ENCODE measurements at regions not wholly inside any gene's neighbourhood (a gene's known extent, or its start where the extent isn't known, plus 50 kb on each side); places are given as distances from the start of the nearest gene placed in this dataset.

DNA sequence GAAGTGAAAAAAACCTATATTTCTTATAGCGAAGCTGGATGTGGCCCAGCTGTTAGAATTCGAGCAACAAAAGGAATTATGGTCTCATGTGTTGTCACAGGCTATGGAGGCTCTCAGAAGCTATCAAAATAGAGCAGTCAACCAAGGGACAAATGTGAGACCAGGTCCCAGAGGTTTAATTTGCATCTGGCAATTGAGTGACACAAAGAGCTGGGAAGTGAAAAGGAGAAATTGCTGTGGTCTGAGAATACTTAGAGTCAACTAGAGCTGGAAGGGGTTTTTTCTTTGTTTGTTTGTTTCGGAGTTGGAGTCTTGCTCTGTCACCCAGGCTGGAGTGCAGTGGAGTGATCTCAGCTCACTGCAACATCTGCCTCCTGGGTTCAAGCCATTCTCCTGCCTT is 61.3 kb upstream of the SMAD3 start:
- DNase-seq = no peak
- no CpG with 5 or more reads among the region's 3 CpGs for WGBS (ENCODE audit: extremely low coverage, insufficient read length, low lambda C conversion rate)
- H3K9ac ChIP-seq (ENCODE audit: extremely low read depth, insufficient read length, low read length) = no peak overlapping the region
- H2BK5ac ChIP-seq (ENCODE audit: insufficient read length, low read length) = no peak overlapping the region
- no peak overlapping the region for H3K4me2 ChIP-seq (ENCODE audit: insufficient read depth, insufficient read length, low read length)
- H3K14ac ChIP-seq (ENCODE audit: insufficient read depth, low read length) = no peak overlapping the region
- no peak overlapping the region for H2BK120ac ChIP-seq (ENCODE audit: low read depth, low read length, poor library complexity, severe bottlenecking)
- no peak overlapping the region for H3K18ac ChIP-seq (ENCODE audit: insufficient read length, low read depth, low read length)
- H3K79me2 ChIP-seq (ENCODE audit: insufficient read depth, low read length) = no peaks in the 10 kb centered on the region
- no peaks in the 10 kb centered on the region for H4K20me1 ChIP-seq (ENCODE audit: control insufficient read depth, insufficient read depth, insufficient read length)
- H3K27me3 Mint-ChIP-seq (ENCODE audit: low read depth) = peaks cover 2% of the 10 kb centered on the region; the same call in 1 of the 2 replicates
- H3K4ac ChIP-seq (ENCODE audit: low read depth, low read length) = no peak overlapping the region
- no peak overlapping the region for H4K91ac ChIP-seq (ENCODE audit: insufficient read length, low read depth, low read length)
- peaks cover 9 to 10% of the 10 kb centered on the region in 2 experiments for H3K4me1 Mint-ChIP-seq
- peak overlapping the region in 1 of 3 experiments; percentile 50; a peak in 2 of 7 replicates for H3K27ac Mint-ChIP-seq
- H3K4me3 Mint-ChIP-seq = no peak overlapping the region
- no peak overlapping the region for H2BK20ac ChIP-seq (ENCODE audit: low read depth, low read length, poor library complexity, severe bottlenecking)
- no peak overlapping the region for H4K5ac ChIP-seq (ENCODE audit: insufficient read length, low read depth, low read length)
- no peak overlapping the region for H2AFZ ChIP-seq (ENCODE audit: low read length)
- H3K27ac ChIP-seq (ENCODE audit: insufficient read length, low read depth, low read length) = no peak overlapping the region
- no peaks in the 10 kb centered on the region for H3K23me2 ChIP-seq (ENCODE audit: insufficient read length, low read depth, low read length, poor library complexity, severe bottlenecking)
- H2BK12ac ChIP-seq (ENCODE audit: insufficient read length, low read depth, low read length) = no peak overlapping the region
- H3K56ac ChIP-seq (ENCODE audit: insufficient read length, low read depth, low read length) = no peak overlapping the region
- H3K4me1 ChIP-seq (ENCODE audit: insufficient read depth, low read length) = no peaks in the 10 kb centered on the region
- no peaks in the 10 kb centered on the region for H3K9me3 Mint-ChIP-seq
- TF ChIP-seq, protein P1, sequence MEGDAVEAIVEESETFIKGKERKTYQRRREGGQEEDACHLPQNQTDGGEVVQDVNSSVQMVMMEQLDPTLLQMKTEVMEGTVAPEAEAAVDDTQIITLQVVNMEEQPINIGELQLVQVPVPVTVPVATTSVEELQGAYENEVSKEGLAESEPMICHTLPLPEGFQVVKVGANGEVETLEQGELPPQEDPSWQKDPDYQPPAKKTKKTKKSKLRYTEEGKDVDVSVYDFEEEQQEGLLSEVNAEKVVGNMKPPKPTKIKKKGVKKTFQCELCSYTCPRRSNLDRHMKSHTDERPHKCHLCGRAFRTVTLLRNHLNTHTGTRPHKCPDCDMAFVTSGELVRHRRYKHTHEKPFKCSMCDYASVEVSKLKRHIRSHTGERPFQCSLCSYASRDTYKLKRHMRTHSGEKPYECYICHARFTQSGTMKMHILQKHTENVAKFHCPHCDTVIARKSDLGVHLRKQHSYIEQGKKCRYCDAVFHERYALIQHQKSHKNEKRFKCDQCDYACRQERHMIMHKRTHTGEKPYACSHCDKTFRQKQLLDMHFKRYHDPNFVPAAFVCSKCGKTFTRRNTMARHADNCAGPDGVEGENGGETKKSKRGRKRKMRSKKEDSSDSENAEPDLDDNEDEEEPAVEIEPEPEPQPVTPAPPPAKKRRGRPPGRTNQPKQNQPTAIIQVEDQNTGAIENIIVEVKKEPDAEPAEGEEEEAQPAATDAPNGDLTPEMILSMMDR (conservative IDR thresholded peaks at IDR 0.05) = no peak
- H3K27me3 ChIP-seq (ENCODE audit: insufficient read depth, low read length) = no peaks in the 10 kb centered on the region
- H4K8ac ChIP-seq (replicated peaks; ENCODE audit: insufficient read length, low read depth, low read length) = no peak overlapping the region
- H2AK5ac ChIP-seq (ENCODE audit: insufficient read length, low read length) = no peak overlapping the region
- no peak overlapping the region for H3K23ac ChIP-seq (ENCODE audit: insufficient read length, low read depth, low read length)
- no peaks in the 10 kb centered on the region for H3K79me1 ChIP-seq (ENCODE audit: insufficient read depth, low read depth, low read length, poor library complexity, severe bottlenecking)
- no peaks in the 10 kb centered on the region for H3K9me3 ChIP-seq (ENCODE audit: control insufficient read depth, low read depth, low read length)
- H3K36me3 Mint-ChIP-seq (ENCODE audit: insufficient read depth in 1 of 3, low read depth in 3 of 3) = no peaks in the 10 kb centered on the region
- H2BK15ac ChIP-seq (ENCODE audit: low read depth, low read length) = no peak overlapping the region
- H3T11ph ChIP-seq (ENCODE audit: low read length) = no peak overlapping the region

Measured in H9 (cell line).